Sigmoid colon (tissue), 4 donors: ENCODE measurements at regions not wholly inside any gene's neighbourhood (a gene's known extent, or its start where the extent isn't known, plus 50 kb on each side); places are given as distances from the start of the nearest gene placed in this dataset.

Experiments
- CTCF ChIP-seq, 4 experiments: fragments of 450-650 bp in 3 of 4; fragments of 200-600 bp in 1 of 4; IDR thresholded peaks; one replicate each; pipeline ENCODE4 v1.5.1; 2016 to 2019; ENCODE audit warnings: antibody characterized with exemption in 4 of 4, mild to moderate bottlenecking in 3 of 4, moderate library complexity in 2 of 4
- EP300 ChIP-seq, 4 donors: sonication (generic); formaldehyde crosslinking; IDR thresholded peaks; one replicate each; pipeline ENCODE4 v1.6.1; 2017; ENCODE audit warnings: antibody characterized with exemption in 4 of 4
- POLR2A ChIP-seq, 2 donors: fragments of 450-650 bp; IDR thresholded peaks; one replicate each; pipeline ENCODE4 v1.6.1; 2016; ENCODE audit warnings: antibody characterized with exemption in 2 of 2, mild to moderate bottlenecking in 2 of 2, moderate library complexity in 2 of 2
- POLR2AphosphoS5 ChIP-seq, 4 donors: sonication (generic); formaldehyde crosslinking; IDR thresholded peaks; one replicate each; pipeline ENCODE4 v1.6.1; 2017; ENCODE audit warnings: antibody characterized with exemption in 4 of 4

- TF ChIP-seq CTCF (IDR thresholded peaks at IDR 0.05) (no peak), POLR2A (IDR thresholded peaks at IDR 0.05) (no peak), POLR2AphosphoS5 (IDR thresholded peaks at IDR 0.05) (no peak), EP300 (IDR thresholded peaks at IDR 0.05) (no peak)
These were observed 425.6 kb upstream of the NECTIN3 start for GRCh38 chr3:110646055-110646454.
